ENCODE measurements at regions not wholly inside any gene's neighbourhood (a gene's known extent, or its start where the extent isn't known, plus 50 kb on each side); places are given as distances from the start of the nearest gene placed in this dataset.
"Not testable (repeated sequence)": the region's sequence is repeated elsewhere in the genome, so short reads cannot be mapped to it uniquely, and the experiment has no call there.

DNA sequence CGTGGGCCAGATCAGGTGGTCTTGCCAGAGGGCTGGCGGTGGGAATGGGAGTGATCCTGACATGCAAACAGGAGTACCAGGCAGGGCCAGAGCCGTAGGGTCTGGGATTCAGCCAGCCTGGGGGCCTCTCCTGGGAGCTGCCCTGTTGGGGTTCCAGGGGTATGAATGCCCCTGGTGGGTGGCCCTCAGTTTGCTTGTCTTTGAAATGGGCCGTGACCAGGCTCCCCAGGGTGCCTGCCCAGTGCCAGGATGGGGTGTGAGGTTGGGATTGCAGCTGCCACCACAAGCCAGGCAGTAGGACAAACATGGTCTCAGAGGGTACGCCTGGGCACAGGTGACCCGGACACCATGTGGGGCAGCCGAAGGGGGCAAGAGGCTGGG is 168.8 kb downstream of the KIF26A start:
- no peak for DNase-seq

DNA sequence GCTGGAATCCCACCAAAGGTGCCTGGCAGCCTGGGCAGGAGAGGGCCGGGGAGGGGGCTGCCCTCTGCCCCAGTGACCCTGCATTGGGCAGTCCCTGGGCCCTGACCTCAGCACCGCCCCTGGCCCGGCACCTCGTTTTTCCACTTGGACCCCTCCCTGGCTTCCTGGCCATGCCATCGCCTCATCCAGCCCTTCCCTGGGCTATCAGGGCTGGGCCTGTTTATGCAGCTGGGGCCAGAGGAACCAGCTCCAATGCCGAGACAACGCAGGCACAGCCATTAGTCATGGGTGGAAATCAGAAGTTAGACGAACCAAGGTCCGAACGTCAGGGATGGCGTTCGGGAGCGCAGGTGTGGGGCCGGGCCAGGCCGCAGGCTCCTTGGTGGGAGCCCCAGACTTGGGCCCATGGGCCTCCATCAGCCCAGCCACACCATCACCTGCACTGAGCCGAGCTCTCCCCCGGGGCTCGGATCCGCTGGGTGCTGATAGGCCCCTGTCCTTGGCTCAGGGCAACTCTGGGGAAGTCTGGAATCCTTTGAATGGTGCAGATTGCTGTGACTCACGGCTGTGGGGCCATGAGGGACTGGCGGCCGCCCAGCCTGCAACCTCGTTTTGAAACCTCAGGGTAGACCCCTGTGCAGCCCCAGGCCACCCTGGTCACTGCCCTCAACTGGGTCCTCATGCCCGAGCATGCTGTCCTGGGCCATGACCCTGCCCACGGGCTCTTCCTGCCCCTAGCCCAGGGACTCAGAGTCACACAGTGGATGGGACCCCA is 169.4 kb downstream of the KIF26A start:
- no peak for DNase-seq

DNA sequence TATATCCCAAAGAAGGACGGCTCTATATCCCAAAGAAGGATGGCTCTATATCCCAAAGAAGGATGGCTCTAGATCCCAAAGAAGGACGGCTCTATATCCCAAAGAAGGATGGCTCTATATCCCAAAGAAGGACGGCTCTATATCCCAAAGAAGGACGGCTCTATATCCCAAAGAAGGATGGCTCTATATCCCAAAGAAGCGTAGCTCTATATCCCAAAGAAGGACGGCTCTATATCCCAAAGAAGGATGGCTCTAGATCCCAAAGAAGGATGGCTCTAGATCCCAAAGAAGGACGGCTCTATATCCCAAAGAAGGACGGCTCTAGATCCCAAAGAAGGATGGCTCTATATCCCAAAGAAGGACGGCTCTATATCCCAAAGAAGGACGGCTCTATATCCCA is 170.1 kb downstream of the KIF26A start:
- not testable (repeated sequence) for DNase-seq

DNA sequence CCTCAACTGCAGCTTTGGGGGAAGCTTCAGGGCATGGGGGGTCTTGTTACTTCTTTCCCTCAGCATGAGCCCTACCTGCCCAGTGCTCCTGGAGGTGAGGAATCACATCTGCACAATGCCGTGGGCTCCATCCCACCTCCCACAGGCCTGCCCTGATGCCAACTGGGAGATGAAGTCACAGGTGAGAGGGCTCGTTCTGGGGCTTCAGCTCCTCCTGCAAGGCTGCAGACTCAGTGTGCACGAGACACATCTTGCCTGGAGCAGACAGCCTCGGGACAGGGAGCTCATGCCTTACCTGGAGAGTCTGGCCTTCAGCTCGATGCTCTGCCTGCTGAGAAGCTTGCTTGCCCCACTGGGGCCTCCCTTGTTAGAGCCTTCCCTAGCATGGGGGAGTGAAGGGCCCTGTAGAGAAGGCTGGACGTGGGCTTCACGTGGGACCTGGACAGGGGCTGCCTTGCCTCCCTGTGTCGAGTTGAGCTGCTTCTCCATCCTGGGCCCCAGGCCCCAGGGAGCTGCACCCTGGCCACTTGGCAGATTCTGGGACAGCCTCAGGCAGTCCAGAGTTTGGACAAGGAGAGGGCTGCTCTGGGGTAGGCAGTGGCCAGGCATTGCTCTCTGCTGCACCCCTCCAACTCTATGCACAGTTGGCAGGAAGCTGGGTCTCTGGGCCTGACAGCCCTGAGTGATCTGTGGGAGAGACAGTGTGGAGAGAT is 171.4 kb downstream of the KIF26A start:
- no peak for DNase-seq

DNA sequence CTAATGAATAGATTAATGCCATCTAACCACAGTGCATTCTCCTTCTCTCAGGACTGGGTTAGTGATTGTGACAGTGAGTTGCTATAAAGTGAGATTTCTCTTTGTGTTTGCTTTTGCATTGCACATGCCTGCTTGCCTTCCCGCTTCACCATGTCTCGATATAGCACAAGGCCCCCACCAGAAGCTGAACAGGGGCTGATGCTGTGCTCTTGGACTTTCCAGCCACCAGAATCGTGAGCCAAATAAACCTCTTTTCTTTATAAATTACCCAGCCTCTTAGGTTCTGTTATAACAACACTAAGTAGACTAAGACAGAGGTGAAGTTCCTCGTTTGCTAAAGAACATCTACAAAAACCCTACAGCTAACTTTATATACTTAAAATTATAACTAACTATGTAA is 173.0 kb downstream of the KIF26A start:
- no peak for DNase-seq

DNA sequence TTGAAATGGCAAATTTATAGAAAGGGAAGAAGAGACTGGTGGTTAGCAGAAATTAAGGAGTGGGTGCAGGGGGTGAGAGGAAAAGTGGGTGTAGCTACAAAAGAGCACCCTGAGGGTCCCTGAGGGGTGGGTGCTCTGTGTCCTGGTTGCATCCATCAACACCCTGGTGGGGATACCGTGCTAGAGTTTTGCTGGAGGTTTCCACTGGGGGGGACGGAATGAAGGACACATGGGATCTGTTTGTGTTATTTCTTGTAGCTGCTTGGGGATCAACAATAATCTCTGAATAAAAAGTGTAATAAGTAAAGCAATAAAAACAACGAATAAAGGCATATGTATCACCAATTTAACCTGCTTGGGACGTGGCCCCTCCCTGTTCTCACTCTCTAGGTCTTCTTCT is 175.3 kb downstream of the KIF26A start:
- DNase-seq: no peak

DNA sequence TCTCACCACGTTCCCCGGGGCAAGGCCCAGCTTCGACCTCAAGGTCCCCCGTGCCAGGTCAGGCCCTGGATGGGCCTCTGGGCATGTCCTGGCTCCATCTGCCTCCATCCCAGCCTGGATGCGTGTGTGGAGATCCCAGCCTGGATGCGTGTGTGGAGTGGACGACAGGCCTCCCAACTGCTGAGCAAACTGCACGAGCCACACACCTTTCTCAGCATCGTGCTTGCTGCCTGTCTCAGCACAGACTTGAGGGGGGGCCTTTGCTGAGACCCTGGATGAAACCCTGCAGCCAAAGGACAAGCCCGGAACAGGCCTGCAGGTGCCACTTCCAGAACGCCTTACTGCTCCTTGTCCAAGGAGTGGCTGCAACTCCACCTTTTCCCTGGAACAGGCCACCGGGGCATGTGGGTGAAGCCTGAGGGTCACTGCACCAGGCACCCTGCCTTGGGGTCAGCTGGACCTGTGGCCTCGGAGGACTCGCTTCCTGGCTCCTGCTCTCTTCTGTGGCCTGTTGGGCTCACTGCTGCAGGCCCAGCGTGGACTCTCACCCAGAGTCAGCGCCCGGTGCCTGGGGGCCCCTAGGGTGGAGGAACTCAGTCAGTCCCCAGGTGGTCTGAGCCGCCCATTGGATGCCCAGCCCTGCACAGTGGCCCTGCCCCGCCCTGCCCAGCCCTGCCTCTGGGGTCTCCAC is 176.0 kb downstream of the KIF26A start:
- no peak for DNase-seq

DNA sequence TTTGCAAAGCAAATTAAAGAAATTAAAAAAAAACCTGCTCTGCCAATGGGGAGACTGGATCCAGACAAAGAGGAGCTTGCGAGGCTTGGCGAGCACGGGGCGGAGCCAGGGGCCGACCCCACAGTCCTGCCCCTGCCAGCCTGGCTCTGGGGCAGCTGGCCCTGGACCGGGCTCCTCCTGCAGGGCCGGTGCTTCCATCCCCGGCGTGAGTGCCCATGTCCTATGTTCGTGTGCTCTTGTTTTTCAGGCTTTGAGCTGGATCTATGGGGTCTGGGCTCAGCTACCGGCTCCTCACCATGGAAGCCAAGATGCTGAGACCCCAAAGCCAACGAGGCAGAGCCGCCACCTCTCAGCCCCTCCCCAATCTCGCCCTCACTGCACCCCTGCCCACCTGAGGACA is 176.8 kb downstream of the KIF26A start:
- no peak for DNase-seq

DNA sequence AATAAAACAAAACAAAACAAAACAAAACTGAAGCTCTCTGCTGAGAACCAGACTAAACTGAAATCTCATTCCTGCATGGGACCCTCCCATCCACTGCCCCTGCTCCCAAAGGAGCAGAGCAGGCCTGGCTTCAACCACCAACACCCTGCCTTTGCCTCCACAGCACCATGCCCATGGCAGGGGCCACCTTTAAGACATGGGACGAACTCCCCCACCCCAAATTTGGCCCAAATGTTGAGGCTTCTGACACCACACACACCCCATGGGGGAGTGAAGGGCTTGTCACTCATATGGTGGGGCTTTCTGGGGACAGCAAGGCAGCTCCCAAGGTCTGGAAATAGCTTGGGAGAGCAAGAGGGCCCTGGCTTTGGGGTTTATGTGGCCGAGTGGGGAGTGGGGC is 177.2 kb downstream of the KIF26A start:
- DNase-seq: no peak

DNA sequence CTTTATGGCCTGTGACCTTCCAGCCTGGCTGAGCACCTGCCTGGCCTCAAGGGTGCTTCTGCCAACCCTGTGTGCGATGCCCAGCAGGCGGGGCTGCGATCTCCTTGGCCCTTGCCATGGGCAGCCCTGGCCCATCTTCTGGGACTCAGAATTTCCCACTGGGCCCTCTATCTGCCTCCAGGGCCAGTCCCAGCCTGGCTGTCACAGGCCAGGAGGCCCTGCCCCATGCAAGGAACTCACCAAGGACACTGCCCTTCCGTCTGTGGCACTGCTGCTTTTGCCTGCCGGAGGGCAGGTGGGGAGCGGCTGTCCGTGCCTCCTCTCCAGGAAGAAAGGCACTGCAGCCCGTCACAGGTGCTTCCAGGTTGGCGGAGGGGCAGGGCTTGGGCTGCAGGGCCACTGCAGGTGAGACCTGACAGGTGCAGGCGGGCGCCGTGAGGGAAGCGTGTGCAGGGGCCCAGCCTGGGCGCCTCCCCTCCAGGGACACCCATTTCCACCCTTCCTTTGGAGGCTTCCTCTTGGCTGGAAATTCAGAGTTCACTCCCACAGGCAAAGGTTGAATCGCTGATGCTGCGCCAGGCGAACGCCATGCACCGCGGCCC is 177.8 kb downstream of the KIF26A start:
- no peak for DNase-seq

DNA sequence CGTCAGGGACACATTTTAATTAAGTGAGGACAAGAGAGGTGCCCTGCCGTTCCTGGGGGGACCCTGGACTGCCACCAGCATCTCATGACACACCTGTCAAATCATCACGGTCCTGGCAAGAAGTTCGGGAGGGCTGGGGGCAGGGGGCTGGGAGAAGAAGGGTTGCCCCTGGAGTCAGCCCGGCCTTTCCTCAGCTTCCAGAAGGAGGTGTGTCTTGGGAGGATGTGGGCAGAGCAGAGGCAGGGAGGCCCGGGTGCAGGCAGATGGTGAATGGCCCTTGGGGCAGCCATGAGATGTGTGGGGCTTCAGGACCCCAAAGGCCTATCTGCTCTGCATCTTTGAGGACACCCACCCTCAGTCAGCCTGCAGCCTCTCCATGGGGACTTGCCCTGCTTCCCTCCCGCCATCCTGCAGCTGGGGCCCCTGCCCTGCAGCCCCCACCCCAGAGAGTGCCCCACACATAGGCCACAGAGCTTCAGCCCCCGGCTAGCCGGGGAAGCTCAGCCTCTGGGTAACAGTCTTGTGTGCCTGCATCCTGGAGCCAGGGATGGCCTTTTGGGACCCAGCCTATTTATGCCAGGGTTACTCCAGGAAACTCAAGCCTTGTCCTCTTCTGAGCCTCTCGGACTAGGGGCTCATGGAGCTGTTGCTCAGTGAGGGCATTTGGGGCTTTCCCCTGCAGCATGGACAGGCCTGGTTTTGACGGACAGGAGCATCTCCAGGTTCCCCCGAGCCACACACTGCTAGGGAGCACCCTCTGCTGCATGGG is 178.5 kb downstream of the KIF26A start:
- no peak for DNase-seq

DNA sequence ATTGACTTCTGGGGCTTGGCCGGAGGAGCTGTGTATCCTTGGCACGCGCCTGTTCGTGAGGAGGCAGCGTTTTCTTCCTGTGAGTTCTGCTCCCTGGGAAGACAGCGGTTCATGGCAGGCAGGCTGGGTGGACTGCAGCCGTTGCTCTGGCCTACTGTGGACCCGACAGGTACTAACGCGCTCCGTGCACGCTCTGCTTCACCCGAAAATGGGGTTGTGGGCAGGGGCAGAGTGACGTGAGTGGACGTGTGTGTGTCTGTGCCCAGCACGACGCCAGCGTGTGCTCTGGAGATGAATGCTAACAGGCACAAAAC is 179.1 kb downstream of the KIF26A start:
- no peak for DNase-seq

DNA sequence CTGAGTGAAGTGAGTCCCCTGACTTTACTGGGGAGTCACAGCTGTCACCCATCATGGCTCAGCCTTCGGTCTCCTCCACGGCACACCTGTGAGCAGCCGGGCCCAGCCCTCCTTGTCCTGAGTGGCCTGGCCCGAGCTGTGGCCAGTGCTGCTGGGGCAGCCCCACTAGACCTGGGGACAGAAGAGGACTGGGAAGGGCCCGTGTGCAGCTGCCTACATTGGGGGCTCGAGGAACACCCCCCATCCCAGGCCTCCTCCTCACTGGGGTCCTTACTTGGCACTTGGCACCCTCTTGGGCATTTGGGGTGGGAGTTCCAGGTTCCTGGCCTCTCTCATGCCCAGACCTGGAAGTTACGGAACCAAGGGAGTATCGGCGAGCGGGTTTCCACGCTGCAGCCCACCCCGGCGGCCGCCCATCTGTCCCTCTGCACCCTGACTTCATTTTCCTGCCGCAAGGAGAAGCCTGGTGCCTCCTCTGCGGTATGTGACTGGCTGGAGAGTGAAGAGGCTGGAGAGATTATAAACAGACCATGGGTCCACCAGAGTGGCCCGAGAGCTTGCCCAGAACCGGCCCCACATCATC is 179.7 kb downstream of the KIF26A start:
- no peak for DNase-seq

DNA sequence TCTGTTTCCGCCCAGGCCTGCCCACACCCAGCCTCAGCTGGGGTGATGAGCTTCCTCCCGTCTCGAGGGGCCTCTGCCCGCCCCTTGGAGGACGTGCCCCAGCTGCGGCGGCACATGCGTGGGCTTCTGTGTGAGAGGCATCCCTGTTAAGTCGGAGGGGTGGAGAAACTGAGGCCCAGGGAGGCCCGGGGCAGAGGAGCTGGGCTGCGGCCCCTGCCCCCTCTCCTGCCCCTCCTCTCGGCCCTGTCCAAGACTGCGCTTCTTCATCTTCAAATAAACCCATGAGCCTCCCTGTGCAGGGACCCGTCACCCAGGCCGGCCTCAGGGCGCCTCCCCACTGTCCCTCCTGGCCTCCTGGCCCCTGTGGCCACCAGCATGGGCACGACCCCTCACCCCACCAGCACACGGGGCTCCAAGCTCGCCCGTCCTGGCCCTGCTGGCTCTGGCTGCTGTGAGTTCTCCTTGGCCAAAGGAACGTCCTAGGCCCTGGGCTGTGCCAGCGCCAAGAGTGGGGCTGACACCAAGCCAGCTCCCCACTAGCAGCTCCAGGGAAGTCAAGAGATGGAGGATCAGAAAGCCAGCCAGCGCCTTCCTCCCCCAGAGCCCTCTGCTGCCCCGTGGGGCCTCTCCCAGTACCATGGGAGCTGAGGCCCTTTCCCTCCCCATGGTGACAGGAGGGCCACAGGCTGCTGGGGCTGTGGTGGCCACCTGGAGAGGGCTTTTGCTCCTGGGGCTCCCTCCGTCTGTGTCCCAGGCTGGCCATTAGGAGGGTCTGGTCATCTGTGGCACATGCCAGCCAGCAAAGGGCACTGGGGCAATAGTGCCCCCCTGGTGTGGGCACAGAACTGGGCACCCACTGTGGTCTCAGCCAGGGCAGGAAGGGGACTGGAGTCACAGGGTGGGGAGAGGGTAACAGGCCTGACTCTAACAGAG is 180.4 kb downstream of the KIF26A start:
- DNase-seq: no peak

DNA sequence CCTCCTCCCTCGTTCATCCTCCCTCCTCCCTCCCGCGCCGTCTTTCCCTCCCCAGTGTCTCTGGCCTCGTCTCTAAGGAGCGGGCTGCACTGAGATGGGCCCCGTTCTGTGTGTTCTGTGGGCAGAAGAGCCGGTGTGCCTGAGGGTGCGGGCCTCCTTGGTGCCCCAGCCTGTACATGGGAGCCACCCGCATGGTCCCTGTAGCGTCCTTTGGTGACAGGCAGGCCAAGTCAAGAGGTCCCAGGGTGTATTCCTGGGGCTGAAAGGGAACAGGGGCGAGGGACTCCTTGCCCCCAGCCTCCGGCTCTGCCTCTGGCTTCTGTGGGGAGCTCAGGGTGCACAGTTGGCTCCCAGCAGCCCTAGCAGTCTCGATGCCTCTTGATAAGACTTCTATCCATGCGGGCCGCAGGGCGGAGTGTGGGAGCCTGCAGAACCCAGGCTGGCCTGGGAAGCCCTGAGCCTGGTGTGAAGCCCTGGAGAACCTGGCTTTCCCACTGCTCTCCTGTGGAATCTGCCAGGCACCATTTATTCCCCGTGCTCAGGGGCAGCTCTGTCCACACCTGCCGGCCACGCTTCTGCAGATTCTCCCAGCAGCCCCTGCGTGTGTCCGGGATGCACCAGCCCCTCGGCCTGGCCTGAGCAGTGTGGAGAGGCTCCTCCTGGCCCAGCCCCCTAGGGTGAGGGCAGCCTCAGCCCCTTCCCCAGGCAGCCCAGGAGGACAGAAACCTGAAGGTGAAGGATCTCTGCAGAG is 181.3 kb downstream of the KIF26A start:
- no peak for DNase-seq

DNA sequence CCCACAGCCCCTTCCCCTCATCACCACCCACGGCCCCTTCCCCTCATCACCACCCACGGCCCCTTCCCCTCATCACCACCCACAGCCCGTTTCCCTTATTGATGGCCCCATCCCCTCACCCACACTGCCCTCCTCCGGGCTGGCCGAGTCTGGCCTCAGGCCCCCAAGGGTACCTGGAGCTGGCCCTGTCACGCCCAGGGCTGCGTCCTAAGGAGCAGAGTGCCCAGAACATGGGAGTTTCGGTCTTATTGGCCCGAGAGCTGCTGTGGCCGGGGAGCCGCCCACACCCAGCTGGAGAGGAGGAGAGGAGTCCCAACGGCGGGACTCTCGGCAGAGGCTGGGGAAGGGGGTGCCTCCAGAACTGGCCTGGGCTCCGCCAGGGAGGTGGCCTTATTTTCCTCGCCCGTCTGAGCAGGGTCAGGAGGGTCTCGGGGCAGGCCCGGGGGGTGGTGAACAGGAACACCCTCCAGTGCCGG is 182.3 kb downstream of the KIF26A start:
- no peak for DNase-seq

DNA sequence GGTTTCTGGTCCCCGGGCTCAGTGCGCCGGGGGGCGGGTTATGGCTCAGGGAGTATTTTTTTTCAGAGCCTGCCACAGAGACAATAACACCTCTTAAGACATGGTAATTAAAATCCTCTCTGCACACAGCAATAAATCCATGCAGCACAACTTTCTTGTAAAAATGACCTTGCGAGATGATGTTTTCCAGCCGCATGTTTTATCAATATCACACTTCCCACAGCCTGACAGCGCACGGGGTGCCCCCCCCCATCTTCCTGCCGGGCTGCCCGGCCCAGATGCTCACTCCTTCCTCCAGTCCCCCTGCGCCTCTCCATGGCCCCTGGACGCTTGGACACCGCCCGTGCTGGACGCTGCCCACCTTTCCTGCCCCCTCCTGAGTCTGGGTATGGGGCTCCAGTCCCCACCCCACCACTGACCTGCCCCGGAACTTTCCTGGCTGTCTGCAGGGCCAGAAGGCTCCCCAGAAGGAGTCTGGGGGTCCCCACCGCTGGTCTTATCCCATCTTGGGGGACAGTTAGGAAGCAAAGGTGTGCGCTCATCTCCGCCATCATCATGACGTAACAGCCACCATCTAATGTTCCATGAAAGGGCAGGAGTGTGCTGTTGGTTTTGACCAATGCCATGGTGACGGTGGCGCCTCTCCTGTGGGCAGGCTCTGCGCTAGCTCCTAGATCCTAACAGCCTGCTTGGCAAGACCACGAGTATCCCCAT is 182.9 kb downstream of the KIF26A start:
- no peak for DNase-seq

DNA sequence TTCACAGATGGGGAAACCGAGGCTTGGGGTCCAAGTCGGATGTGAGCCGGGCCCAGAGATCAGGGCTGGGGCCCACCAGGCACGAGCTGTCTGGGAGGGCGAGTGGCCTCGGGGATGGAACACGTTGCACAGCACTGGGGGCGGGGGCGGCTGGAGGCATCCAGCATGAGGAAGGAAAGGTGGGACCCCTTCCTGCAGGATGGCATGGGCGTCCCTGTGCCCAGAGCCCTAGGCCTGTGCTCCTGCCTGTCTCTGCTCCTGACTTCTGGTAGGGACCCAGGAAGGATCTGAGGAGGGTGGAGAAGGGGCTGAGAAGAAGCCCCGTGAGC is 183.4 kb downstream of the KIF26A start:
- DNase-seq: no peak

DNA sequence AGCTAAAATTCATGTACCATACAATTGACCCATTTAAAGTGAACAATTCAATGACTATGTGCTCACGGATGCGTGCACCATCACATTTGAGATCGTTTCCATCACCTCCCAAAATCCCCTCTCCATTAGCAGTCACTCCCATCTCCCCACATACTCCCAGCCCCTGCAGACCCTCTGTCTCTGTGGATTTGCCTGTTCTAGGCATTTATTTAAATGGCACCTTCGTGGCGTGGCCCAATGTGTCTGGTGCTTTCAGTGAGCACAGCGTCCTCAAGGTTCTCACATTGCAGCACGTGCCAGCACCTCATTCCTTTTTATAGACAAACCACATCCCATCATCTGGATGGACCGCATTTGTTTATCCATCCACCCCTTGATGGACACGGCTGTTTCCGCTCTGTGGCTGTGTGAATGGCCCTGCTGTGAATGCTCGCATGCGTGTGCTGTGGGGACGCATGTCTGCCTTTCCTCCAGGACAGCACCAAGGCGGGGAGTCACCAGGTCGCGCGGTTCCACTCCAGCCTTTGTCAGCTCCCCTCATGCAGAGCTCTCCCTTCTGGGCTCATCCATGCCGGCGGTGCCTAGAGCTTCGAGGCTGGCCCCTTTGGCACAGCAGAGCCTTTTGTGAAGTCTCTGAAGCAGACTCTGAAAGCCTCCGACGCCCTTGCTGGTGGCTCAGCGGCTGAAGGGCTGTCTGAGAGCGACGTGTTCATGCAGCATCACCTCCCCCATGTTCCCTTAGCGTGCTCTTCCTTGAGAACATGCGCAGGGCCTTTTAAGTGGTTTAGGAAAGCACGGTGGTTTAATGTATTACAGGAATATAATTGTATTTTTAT is 184.4 kb downstream of the KIF26A start:
- no peak for DNase-seq
